Left lung (tissue), 4 donors: ENCODE measurements at regions not wholly inside any gene's neighbourhood (a gene's known extent, or its start where the extent isn't known, plus 50 kb on each side); places are given as distances from the start of the nearest gene placed in this dataset.

Source experiments
- ATAC-seq: fragments of 200-7000 bp; cut with Tn5 transposase; one replicate; pipeline ENCODE4 v1.9.1; 2020; ENCODE audit warnings: moderate library complexity
- DNase-seq, 4 donors: peaks; one replicate each; pipeline ENCODE4 v3.0.0-alpha.2; 2013 to 2020
- H3K27ac ChIP-seq, 2 donors: fragments of 200-600 bp; sonication (generic) in 1 of 2; one replicate each; pipeline versions ENCODE4 v1.5.0 to v1.8.0; 2020 to 2021
- H3K27me3 ChIP-seq, 2 donors: fragments of 200-600 bp; sonication (generic) in 1 of 2; one replicate each; pipeline versions ENCODE4 v1.5.0 to v1.8.0; 2020 to 2021
- H3K36me3 ChIP-seq, 2 donors: fragments of 200-600 bp; sonication (generic) in 1 of 2; one replicate each; pipeline versions ENCODE4 v1.5.0 to v1.8.0; 2020 to 2021
- H3K4me1 ChIP-seq, 2 donors: fragments of 200-600 bp; one replicate each; pipeline ENCODE4 v1.8.0; 2021
- H3K4me3 ChIP-seq, 2 donors: fragments of 200-600 bp; sonication (generic) in 1 of 2; one replicate each; pipeline versions ENCODE4 v1.5.0 to v1.8.0; 2020 to 2021; ENCODE audit warnings: mild to moderate bottlenecking in 1 of 2
- H3K9me3 ChIP-seq, 2 donors: fragments of 200-600 bp; sonication (generic) in 1 of 2; one replicate each; pipeline versions ENCODE4 v1.5.0 to v1.8.0; 2020 to 2021
- CTCF ChIP-seq, 2 donors: fragments of 200-600 bp; sonication (generic) in 1 of 2; IDR thresholded peaks; one replicate each; pipeline versions ENCODE4 v1.5.0 to v1.8.0; 2021; ENCODE audit warnings: antibody characterized with exemption in 2 of 2
- intact Hi-C, 2 donors: fragments of 100-400 bp; cut with DNase I; formaldehyde crosslinking; loops; one replicate each; pipeline versions ENCODE4 v1.11.2 to v1.14.2; 2022
- donor health status: DM: no; HTN: yes; CAD: no.
- donor health status: DM: no; HTN: no; CAD: no.

DNA sequence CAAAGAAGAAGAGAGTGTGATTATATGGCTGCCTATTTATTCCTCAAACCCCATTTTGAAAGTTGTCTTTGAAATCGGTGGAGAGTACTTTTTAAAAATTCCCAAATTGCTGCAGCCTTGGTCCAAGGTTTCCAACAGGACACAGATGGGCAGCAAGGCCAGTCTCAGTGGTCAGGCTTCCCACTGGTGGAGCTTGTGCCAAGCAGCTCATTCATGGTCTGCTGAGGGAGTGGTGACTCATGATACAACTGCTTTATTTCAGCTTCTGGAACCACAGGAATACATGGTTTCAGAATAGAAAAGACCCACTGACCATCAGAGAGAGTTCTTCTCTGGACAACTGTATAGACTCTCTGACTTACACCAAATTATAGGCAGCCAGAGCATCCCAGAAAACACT lies 673.1 kb upstream of the KLF4 start:
- Histone ChIP-seq H3K27ac (no peak overlapping the region), H3K4me1 (no peaks in the 10 kb centered on the region), H3K27me3 (no peaks in the 10 kb centered on the region), H3K4me3 (no peak overlapping the region), H3K36me3 (no peaks in the 10 kb centered on the region), H3K9me3 (no peaks in the 10 kb centered on the region)
- TF ChIP-seq CTCF (IDR thresholded peaks at IDR 0.05) = no peak
- peak; percentile 44 for ATAC-seq
- intact Hi-C loops = no loop called here
- DNase-seq = no peak

- TF ChIP-seq CTCF (IDR thresholded peaks at IDR 0.05) = no peak
- ATAC-seq (no peak), DNase-seq (no peak)
- Histone ChIP-seq H3K27ac (no peak overlapping the region), H3K9me3 (no peaks in the 10 kb centered on the region), H3K4me1 (peaks cover 0 to 4% of the 10 kb centered on the region in 2 donors), H3K36me3 (no peaks in the 10 kb centered on the region), H3K27me3 (no peaks in the 10 kb centered on the region), H3K4me3 (no peak overlapping the region)
- intact Hi-C loops = no loop called here
Observed at GRCh38 chr9:108161503-108161902, 671.9 kb upstream of the KLF4 start.

GRCh38 chr9:108160706-108161355 lies 671.3 kb upstream of the KLF4 start:
- no peak for TF ChIP-seq CTCF (IDR thresholded peaks at IDR 0.05)
- DNase-seq (no peak), ATAC-seq (no peak)
- Histone ChIP-seq H3K4me3 (no peak overlapping the region), H3K9me3 (no peaks in the 10 kb centered on the region), H3K4me1 (peaks cover 0 to 10% of the 10 kb centered on the region in 2 donors), H3K36me3 (no peaks in the 10 kb centered on the region), H3K27me3 (no peaks in the 10 kb centered on the region), H3K27ac (no peak overlapping the region)
- intact Hi-C loops = no loop called here

- Histone ChIP-seq H3K4me1 (peaks cover 0 to 18% of the 10 kb centered on the region in 2 donors), H3K36me3 (no peaks in the 10 kb centered on the region), H3K4me3 (no peak overlapping the region), H3K27ac (no peak overlapping the region), H3K27me3 (no peaks in the 10 kb centered on the region), H3K9me3 (no peaks in the 10 kb centered on the region)
- DNase-seq = no peak
- intact Hi-C loops = no loop called here
- ATAC-seq = no peak
- TF ChIP-seq CTCF (IDR thresholded peaks at IDR 0.05) = no peak
Observed at GRCh38 chr9:108160039-108160438, 670.5 kb upstream of the KLF4 start.

GRCh38 chr9:108158236-108158995 lies 668.8 kb upstream of the KLF4 start:
- Histone ChIP-seq H3K4me1 (peaks cover 0 to 18% of the 10 kb centered on the region in 2 donors), H3K4me3 (no peak overlapping the region), H3K27ac (no peak overlapping the region), H3K27me3 (no peaks in the 10 kb centered on the region), H3K9me3 (no peaks in the 10 kb centered on the region), H3K36me3 (no peaks in the 10 kb centered on the region)
- intact Hi-C loops = no loop called here
- ATAC-seq (no peak), DNase-seq (no peak)
- TF ChIP-seq CTCF (IDR thresholded peaks at IDR 0.05) = no peak
